LHCN-M2 (cell line): ENCODE measurements at regions not wholly inside any gene's neighbourhood (a gene's known extent, or its start where the extent isn't known, plus 50 kb on each side); places are given as distances from the start of the nearest gene placed in this dataset.
A peak's percentile ranks its signal among the peaks of the same experiment; 100 is the strongest.
"Not testable (repeated sequence)": the region's sequence is repeated elsewhere in the genome, so short reads cannot be mapped to it uniquely, and the experiment has no call there.

Source experiments
- DNase-seq: peaks from one replicate; pipeline ENCODE4 v3.0.0-alpha.2; 2012; ENCODE audit warnings: low read depth

GRCh38 chr2:209160800-209161588 lies 262.9 kb upstream of the MAP2 start:
- no peak for DNase-seq

- DNase-seq, result no peak
These were observed 261.7 kb upstream of the MAP2 start for GRCh38 chr2:209162129-209162528.

DNA sequence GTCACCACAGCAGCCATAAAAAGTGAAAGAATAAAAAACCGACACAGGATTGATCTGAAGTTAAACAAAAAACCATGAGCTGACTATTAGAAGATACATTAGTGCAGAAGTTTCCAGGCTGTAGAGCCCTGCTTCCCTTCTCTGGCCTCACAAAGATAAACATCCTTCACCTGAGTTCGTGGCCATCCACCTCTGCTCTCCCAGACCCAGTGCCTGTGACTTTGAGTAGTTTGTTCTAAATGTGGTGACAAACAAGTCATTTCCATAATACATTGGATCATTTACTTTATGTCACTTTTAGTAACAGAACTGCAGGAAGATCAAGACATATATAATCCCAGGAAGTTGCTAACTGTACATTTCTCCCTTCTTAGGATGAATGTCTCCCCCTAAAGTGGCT lies 241.9 kb upstream of the MAP2 start:
- no peak for DNase-seq

DNA sequence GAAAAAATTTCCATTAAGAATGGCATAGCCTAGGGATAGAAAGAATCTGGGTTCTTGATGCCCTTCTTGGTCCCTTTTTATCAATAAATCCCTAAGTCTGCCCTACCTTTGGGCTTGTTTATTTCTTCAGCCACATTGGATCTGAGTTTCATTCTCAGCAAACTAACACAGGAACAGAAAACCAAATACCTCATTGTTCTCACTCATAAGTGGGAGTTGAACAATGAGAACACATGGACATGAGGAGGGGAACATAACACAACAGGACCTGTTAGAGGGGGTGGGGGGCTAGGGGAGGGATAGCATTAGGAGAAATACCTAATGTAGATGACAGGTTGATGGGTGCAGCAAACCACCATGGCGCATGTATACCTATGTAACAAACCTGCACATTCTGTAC lies 237.0 kb upstream of the MAP2 start:
- not testable (repeated sequence) for DNase-seq

GRCh38 chr2:209189893-209190292 lies 234.0 kb upstream of the MAP2 start:
- no peak for DNase-seq

GRCh38 chr2:209191139-209191538 lies 232.7 kb upstream of the MAP2 start:
- no peak for DNase-seq

GRCh38 chr2:209194717-209195116 lies 229.1 kb upstream of the MAP2 start:
- no peak for DNase-seq

GRCh38 chr2:209208211-209208610 lies 215.6 kb upstream of the MAP2 start:
- DNase-seq, result peak; percentile 12

DNA sequence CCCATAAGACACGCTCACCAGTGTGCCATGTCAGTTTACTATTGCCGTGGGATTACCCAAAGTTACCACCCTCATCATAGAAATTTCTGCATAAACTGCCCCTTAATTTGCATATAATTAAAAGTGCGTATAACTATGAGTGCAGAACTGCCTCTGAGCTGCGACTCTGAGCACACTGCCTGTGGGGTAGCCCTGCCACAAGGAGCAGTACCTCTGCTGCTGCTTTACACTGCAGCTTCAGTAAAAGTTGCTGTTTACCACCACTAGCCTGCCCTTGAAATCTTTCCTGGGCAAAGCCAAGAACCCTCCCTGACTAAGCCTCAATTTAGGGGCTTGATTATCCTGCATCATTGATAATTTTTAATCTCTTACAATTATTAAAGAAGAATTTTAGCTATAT lies 213.9 kb upstream of the MAP2 start:
- no peak for DNase-seq

DNA sequence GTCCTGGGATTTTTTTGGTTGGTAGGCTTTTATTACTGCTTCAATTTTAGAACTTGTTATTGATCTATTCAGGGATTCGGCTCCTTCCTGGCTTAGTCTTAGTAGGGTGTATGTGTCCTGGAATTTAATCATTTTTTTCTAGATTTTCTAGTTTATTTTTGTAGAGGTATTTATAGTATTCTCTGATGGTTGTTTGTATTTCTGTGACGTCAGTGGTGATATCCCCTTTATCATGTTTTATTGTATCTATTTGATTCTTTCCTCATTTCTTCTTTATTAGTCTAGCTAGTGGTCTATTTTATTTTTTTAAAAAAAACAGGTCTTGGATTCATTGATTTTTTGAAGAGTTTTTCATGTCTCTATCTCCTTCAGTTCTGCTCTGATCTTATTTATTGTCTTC lies 193.3 kb upstream of the MAP2 start:
- no peak for DNase-seq

DNA sequence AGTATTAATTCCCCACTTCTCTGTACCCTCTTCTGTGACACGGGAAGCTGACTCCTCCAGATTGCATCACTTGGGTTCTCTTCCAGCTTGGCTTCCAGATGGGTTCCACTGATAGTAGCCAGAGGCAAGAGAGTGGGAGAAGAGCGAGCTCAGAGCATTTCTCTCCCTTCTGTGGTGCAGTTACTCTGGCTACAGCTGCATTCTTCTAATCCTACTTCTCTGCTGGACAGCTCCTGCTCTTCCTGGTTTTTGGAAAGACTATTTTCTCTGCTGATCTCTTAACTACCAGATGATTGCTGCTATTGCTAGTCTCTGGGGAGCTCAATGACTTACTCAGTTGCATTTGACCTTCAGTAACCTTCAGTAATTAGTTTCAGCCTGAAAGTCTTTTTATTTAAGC lies 187.5 kb upstream of the MAP2 start:
- DNase-seq, result no peak

- no peak for DNase-seq
These were observed 184.9 kb upstream of the MAP2 start for GRCh38 chr2:209238765-209239584.

- no peak for DNase-seq
These were observed 184.3 kb upstream of the MAP2 start for GRCh38 chr2:209239585-209239938.

DNA sequence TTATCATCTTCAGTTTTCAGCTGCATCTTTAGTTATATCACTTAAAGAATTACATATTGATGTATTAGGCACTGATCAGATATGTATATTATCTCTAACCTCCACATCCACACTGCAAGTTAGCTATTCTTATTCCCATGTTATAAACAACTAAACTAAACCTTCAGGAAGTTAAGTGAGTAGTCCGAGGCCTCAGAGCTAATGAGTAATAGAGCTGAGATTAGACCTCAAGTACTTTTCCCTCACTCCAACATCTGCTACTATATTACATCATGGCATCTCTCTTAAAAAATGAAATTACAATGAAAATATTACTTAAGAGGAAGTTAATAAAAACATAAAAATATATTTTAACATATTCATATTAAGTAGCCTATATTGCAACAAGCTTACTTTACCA lies 183.6 kb upstream of the MAP2 start:
- DNase-seq, result no peak

DNA sequence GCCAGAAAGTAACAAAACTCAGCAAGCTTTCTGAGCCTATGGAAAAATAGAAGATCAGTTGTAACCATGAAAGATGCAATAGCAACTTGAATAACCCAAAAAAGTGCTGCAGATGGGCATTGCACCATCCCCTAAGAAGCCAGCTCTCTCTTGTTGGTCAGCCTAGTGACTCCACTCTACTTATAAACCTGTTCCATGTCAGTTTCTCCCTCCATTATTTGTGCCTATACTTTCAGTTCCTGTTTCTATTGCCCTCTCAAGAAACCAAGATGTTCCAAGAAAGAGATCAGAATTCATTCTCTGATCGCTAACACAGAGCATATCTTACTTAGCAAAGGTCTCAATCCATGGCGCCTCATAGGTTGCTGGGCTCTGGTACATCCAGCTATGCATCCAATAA lies 170.3 kb upstream of the MAP2 start:
- no peak for DNase-seq

GRCh38 chr2:209259767-209260166 lies 164.1 kb upstream of the MAP2 start:
- DNase-seq, result no peak

DNA sequence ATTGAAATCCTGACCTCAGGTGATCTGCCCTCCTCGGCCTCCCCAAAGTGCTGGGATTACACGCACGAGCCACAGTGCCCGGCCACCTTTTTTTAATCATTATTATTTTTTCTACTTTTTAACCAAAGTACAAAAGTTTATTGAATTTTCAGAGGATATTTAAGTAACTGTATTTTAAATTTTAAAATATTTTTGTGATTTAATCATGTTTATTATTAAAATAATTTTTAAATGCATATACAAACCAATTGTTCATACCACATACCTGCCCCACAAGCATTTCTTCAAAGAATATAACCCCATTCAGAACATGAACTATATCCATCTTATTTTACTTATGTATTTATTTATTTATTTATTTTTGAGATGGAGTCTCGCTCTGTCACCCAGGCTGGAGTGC lies 163.6 kb upstream of the MAP2 start:
- no peak for DNase-seq

GRCh38 chr2:209261366-209262053 lies 162.3 kb upstream of the MAP2 start:
- not testable (repeated sequence) for DNase-seq

DNA sequence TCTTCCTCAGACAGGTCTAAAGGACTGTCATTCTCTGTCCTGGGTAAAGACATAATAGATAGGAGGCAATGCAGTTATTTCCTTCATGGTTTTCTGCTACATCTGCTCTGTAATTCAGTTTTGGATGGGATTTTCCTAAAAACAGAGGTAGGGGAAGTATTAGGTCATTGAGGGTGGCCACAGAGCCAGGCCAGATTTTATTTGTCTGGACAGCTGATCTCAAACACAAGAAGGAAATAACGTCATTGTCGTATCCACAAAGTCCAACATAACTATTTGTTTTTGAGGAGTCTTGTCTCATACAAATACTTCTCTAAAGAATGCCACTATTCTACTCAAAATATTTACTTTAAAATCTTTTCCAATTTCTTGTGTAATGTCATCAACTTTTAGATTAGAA lies 154.8 kb upstream of the MAP2 start:
- DNase-seq, result no peak

DNA sequence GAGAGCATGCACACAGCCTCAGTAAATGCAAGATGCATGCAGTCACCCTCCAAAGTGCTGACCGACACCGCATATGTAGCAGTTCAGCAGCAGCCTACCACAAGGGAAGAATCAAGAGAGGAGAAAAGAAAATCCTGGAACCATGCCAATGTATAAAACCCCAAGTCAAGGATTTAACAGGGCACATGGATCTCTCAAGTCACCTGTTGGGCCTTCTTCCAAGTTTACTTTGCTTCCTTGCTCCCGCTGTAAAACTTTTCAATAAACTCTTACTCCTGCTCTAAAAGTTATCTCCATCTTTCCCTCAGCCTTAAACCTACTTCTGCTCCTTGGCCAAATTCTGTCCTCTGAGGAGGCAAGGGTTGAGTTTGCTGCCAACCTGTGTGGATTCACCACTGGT lies 147.8 kb upstream of the MAP2 start:
- no peak for DNase-seq

DNA sequence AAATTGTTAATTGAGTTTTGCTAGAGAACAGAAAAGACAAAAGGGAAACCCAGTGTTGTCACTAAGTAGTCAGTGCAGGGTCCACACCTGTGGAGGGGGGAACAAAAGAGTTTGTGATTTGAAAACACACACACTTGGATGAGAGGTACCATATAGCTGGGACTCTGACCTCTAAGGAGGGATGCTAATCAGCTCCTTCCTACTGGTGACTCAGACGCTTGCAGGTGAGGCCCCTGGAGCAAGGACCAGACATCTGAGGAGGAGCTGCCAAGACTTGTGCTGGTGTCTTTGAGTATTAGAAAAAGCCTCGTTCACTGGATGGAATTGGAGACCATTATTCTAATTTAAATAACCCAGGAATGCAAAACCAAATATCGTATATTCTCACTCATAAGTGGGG lies 146.4 kb upstream of the MAP2 start:
- no peak for DNase-seq

DNA sequence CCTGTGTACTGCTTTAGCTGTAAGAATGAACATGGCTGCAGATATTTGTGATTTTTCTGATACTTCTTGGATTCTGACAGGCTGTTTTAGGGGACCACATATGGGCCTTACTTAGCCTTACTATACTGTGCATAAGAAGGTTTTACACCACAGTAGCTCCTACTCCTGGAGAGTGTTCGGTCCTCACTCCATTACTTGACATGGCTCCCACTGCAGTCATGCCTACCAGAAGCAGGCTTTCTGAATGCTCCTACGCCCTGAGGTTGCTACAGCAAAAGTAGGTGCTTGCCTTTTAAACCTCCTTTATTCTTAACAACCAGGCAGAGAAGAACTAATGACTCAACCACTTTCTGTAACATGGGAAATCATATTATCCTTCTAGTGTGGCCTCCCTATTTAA lies 125.2 kb upstream of the MAP2 start:
- DNase-seq, result no peak

DNA sequence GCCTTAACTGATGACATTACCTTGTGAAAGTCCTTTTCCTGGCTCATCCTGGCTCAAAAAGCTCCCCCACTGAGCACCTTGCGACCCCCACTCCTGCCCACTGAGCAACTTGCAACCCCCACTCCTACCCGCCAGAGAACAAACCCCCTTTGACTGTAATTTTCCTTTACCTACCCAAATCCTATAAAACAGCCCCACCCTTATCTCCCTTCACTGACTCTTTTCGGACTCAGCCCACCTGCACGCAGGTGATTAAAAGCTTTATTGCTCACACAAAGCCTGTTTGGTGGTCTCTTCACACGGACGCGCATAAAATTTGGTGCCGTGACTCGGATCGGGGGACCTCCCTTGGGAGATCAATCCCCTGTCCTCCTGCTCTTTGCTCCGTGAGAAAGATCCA lies 124.4 kb upstream of the MAP2 start:
- not testable (repeated sequence) for DNase-seq
